ENCODE measurements at regions not wholly inside any gene's neighbourhood (a gene's known extent, or its start where the extent isn't known, plus 50 kb on each side); places are given as distances from the start of the nearest gene placed in this dataset.

GRCh38 chr10:8586504-8586903 is 532.0 kb downstream of the GATA3 start:
- H3K4me3 ChIP-seq (replicated peaks in 1 of 2; ENCODE audit: low read depth in 2 of 2, low read length in 2 of 2): no peak overlapping the region
- TF ChIP-seq CTCF (IDR thresholded peaks at IDR 0.05; ENCODE audit: low read depth, low read length): no peak
- no peak for DNase-seq (ENCODE audit: low read depth in 2 of 2)

GRCh38 chr10:8588135-8588534 is 533.6 kb downstream of the GATA3 start:
- DNase-seq (ENCODE audit: low read depth in 2 of 2): no peak
- no peak for TF ChIP-seq CTCF (IDR thresholded peaks at IDR 0.05; ENCODE audit: low read depth, low read length)
- H3K4me3 ChIP-seq (replicated peaks in 1 of 2; ENCODE audit: low read depth in 2 of 2, low read length in 2 of 2): no peak overlapping the region

GRCh38 chr10:8590518-8590917 is 536.0 kb downstream of the GATA3 start:
- no peak overlapping the region for H3K4me3 ChIP-seq (replicated peaks in 1 of 2; ENCODE audit: low read depth in 2 of 2, low read length in 2 of 2)
- no peak for TF ChIP-seq CTCF (IDR thresholded peaks at IDR 0.05; ENCODE audit: low read depth, low read length)
- DNase-seq (ENCODE audit: low read depth in 2 of 2): no peak

GRCh38 chr10:8591640-8592039 is 537.2 kb downstream of the GATA3 start:
- no peak for TF ChIP-seq CTCF (IDR thresholded peaks at IDR 0.05; ENCODE audit: low read depth, low read length)
- no peak overlapping the region for H3K4me3 ChIP-seq (replicated peaks in 1 of 2; ENCODE audit: low read depth in 2 of 2, low read length in 2 of 2)
- no peak for DNase-seq (ENCODE audit: low read depth in 2 of 2)

- no peak overlapping the region for H3K4me3 ChIP-seq (replicated peaks in 1 of 2; ENCODE audit: low read depth in 2 of 2, low read length in 2 of 2)
- no peak for TF ChIP-seq CTCF (IDR thresholded peaks at IDR 0.05; ENCODE audit: low read depth, low read length)
- no peak for DNase-seq (ENCODE audit: low read depth in 2 of 2)
Measured at GRCh38 chr10:8594176-8594575, 539.7 kb downstream of the GATA3 start.

GRCh38 chr10:8594711-8595110 is 540.2 kb downstream of the GATA3 start:
- TF ChIP-seq CTCF (IDR thresholded peaks at IDR 0.05; ENCODE audit: low read depth, low read length): no peak
- no peak overlapping the region for H3K4me3 ChIP-seq (replicated peaks in 1 of 2; ENCODE audit: low read depth in 2 of 2, low read length in 2 of 2)
- DNase-seq (ENCODE audit: low read depth in 2 of 2): no peak

GRCh38 chr10:8595140-8595539 is 540.7 kb downstream of the GATA3 start:
- no peak overlapping the region for H3K4me3 ChIP-seq (replicated peaks in 1 of 2; ENCODE audit: low read depth in 2 of 2, low read length in 2 of 2)
- no peak for DNase-seq (ENCODE audit: low read depth in 2 of 2)
- no peak for TF ChIP-seq CTCF (IDR thresholded peaks at IDR 0.05; ENCODE audit: low read depth, low read length)
